ENCODE measurements at regions not wholly inside any gene's neighbourhood (a gene's known extent, or its start where the extent isn't known, plus 50 kb on each side); places are given as distances from the start of the nearest gene placed in this dataset.
"Not testable (repeated sequence)": the region's sequence is repeated elsewhere in the genome, so short reads cannot be mapped to it uniquely, and the experiment has no call there.

- H3K9ac ChIP-seq (ENCODE audit: low read length) = no peak overlapping the region
- no peak for DNase-seq
- no peaks in the 10 kb centered on the region for H3K36me3 ChIP-seq (replicated peaks; ENCODE audit: insufficient read depth, low read length)
- no peaks in the 10 kb centered on the region for H3K79me2 ChIP-seq (ENCODE audit: low read length)
- H4K20me1 ChIP-seq (ENCODE audit: insufficient read depth, low read length) = no peaks in the 10 kb centered on the region
- no peak overlapping the region for H3K27ac ChIP-seq (ENCODE audit: low read length)
- H3K9me3 ChIP-seq (replicated peaks; ENCODE audit: insufficient read depth, low read length) = no peaks in the 10 kb centered on the region
- no peak for TF ChIP-seq EZH2phosphoT487 (IDR thresholded peaks at IDR 0.05; ENCODE audit: low read length)
- TF ChIP-seq, protein P1, sequence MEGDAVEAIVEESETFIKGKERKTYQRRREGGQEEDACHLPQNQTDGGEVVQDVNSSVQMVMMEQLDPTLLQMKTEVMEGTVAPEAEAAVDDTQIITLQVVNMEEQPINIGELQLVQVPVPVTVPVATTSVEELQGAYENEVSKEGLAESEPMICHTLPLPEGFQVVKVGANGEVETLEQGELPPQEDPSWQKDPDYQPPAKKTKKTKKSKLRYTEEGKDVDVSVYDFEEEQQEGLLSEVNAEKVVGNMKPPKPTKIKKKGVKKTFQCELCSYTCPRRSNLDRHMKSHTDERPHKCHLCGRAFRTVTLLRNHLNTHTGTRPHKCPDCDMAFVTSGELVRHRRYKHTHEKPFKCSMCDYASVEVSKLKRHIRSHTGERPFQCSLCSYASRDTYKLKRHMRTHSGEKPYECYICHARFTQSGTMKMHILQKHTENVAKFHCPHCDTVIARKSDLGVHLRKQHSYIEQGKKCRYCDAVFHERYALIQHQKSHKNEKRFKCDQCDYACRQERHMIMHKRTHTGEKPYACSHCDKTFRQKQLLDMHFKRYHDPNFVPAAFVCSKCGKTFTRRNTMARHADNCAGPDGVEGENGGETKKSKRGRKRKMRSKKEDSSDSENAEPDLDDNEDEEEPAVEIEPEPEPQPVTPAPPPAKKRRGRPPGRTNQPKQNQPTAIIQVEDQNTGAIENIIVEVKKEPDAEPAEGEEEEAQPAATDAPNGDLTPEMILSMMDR (IDR thresholded peaks at IDR 0.05; ENCODE audit: low read length) = no peak
- TF ChIP-seq EZH2 (optimal IDR thresholded peaks at IDR 0.05; ENCODE audit: low read depth, low read length) = no peak
- H3K4me1 ChIP-seq (ENCODE audit: low read length) = no peaks in the 10 kb centered on the region
- no peaks in the 10 kb centered on the region for H3F3A ChIP-seq (ENCODE audit: insufficient read depth, low read length)
- no peaks in the 10 kb centered on the region for H3K9me2 ChIP-seq (replicated peaks; ENCODE audit: insufficient read depth, low read length)
- H2AFZ ChIP-seq (ENCODE audit: low read length) = no peak overlapping the region
- no peak overlapping the region for H3K4me2 ChIP-seq (ENCODE audit: low read depth, low read length)
- H3K4me3 ChIP-seq (ENCODE audit: low read length) = no peak overlapping the region
- no peaks in the 10 kb centered on the region for H3K27me3 ChIP-seq (replicated peaks; ENCODE audit: insufficient read depth, low read length)
Measured at GRCh38 chr5:82985763-82986162, 91.4 kb downstream of the TMEM167A start.

- H3K4me2 ChIP-seq (ENCODE audit: low read depth, low read length) = no peak overlapping the region
Measured at GRCh38 chr5:82984786-82985735, 92.1 kb downstream of the TMEM167A start.

DNA sequence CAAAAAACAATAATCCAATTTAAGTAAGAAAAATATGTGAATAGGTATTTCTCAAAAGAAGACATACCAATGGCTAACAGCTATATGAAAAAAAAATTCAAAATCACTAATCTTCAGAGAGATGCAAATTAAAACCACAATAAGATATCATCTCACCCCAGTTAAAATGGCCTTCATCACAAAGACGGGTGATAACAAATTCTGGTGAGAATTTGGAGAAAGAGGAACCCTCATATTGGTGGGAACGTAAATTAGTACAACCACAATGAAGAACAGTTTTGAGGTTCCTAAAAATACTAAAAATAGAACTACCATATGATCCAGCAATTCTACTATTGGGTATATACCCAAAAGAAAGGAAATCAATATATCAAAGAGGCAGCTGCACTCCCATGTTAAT lies 94.3 kb downstream of the TMEM167A start:
- TF ChIP-seq EZH2 (optimal IDR thresholded peaks at IDR 0.05; ENCODE audit: low read depth, low read length) = no peak
- DNase-seq = no peak
- no peak overlapping the region for H3K9ac ChIP-seq (ENCODE audit: low read length)
- H3K79me2 ChIP-seq (ENCODE audit: low read length) = no peaks in the 10 kb centered on the region
- H4K20me1 ChIP-seq (ENCODE audit: insufficient read depth, low read length) = no peaks in the 10 kb centered on the region
- H3K36me3 ChIP-seq (replicated peaks; ENCODE audit: insufficient read depth, low read length) = no peaks in the 10 kb centered on the region
- H3K27me3 ChIP-seq (replicated peaks; ENCODE audit: insufficient read depth, low read length) = no peaks in the 10 kb centered on the region
- no peaks in the 10 kb centered on the region for H3F3A ChIP-seq (ENCODE audit: insufficient read depth, low read length)
- no peak overlapping the region for H3K4me3 ChIP-seq (ENCODE audit: low read length)
- H3K27ac ChIP-seq (ENCODE audit: low read length) = no peak overlapping the region
- no peaks in the 10 kb centered on the region for H3K9me2 ChIP-seq (replicated peaks; ENCODE audit: insufficient read depth, low read length)
- no peaks in the 10 kb centered on the region for H3K9me3 ChIP-seq (replicated peaks; ENCODE audit: insufficient read depth, low read length)
- no peak overlapping the region for H2AFZ ChIP-seq (ENCODE audit: low read length)
- H3K4me2 ChIP-seq (ENCODE audit: low read depth, low read length) = no peak overlapping the region
- no peaks in the 10 kb centered on the region for H3K4me1 ChIP-seq (ENCODE audit: low read length)

More at GRCh38 chr5:82984786-82985735, 92.1 kb downstream of the TMEM167A start:
- no peaks in the 10 kb centered on the region for H3K9me2 ChIP-seq (replicated peaks; ENCODE audit: insufficient read depth, low read length)
- H3K36me3 ChIP-seq (replicated peaks; ENCODE audit: insufficient read depth, low read length) = no peaks in the 10 kb centered on the region
- H3K27me3 ChIP-seq (replicated peaks; ENCODE audit: insufficient read depth, low read length) = no peaks in the 10 kb centered on the region
- H3K4me3 ChIP-seq (ENCODE audit: low read length) = no peak overlapping the region
- no peaks in the 10 kb centered on the region for H3K9me3 ChIP-seq (replicated peaks; ENCODE audit: insufficient read depth, low read length)
- no peaks in the 10 kb centered on the region for H3F3A ChIP-seq (ENCODE audit: insufficient read depth, low read length)
- DNase-seq = no peak
- H3K79me2 ChIP-seq (ENCODE audit: low read length) = no peaks in the 10 kb centered on the region
- H3K9ac ChIP-seq (ENCODE audit: low read length) = no peak overlapping the region
- H4K20me1 ChIP-seq (ENCODE audit: insufficient read depth, low read length) = no peaks in the 10 kb centered on the region
- H3K4me1 ChIP-seq (ENCODE audit: low read length) = no peaks in the 10 kb centered on the region
- TF ChIP-seq EZH2phosphoT487 (IDR thresholded peaks at IDR 0.05; ENCODE audit: low read length) = no peak
- no peak for TF ChIP-seq EZH2 (optimal IDR thresholded peaks at IDR 0.05; ENCODE audit: low read depth, low read length)
- TF ChIP-seq, protein P1 (IDR thresholded peaks at IDR 0.05; ENCODE audit: low read length) = no peak
- H3K27ac ChIP-seq (ENCODE audit: low read length) = no peak overlapping the region
- no peak overlapping the region for H2AFZ ChIP-seq (ENCODE audit: low read length)

DNA sequence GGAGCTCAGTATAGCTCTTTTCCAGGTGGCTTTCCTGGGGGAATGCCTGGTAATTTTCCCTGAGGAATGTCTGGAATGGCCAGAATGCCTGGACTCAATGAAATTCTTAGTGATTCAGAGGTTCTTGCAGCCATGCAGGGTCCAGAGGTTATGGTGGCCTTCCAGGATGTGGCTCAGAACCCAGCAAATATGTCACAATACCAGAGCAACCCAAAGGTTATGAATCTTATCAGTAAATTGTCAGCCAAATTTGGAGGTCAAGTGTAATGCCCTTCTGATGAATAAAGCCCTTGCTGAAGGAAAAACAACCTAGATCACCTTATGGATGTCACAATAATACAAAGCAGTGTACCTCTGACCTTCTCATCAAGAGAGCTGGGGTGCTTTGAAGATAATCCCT lies 100.3 kb downstream of the TMEM167A start:
- not testable (repeated sequence) for H4K20me1 ChIP-seq (ENCODE audit: insufficient read depth, low read length); H3K79me2 ChIP-seq (ENCODE audit: low read length); H3K9me2 ChIP-seq (replicated peaks; ENCODE audit: insufficient read depth, low read length); H3F3A ChIP-seq (ENCODE audit: insufficient read depth, low read length); H3K4me3 ChIP-seq (ENCODE audit: low read length); DNase-seq; H3K27me3 ChIP-seq (replicated peaks; ENCODE audit: insufficient read depth, low read length); H3K9ac ChIP-seq (ENCODE audit: low read length); H3K36me3 ChIP-seq (replicated peaks; ENCODE audit: insufficient read depth, low read length); H3K4me1 ChIP-seq (ENCODE audit: low read length); H3K9me3 ChIP-seq (replicated peaks; ENCODE audit: insufficient read depth, low read length); H2AFZ ChIP-seq (ENCODE audit: low read length); H3K27ac ChIP-seq (ENCODE audit: low read length); H3K4me2 ChIP-seq (ENCODE audit: low read depth, low read length)

All from MM.1S (cell line).